RCC 7860 (cell line): ENCODE measurements at regions not wholly inside any gene's neighbourhood (a gene's known extent, or its start where the extent isn't known, plus 50 kb on each side); places are given as distances from the start of the nearest gene placed in this dataset.
A peak's percentile ranks its signal among the peaks of the same experiment; 100 is the strongest.
"Not testable (repeated sequence)": the region's sequence is repeated elsewhere in the genome, so short reads cannot be mapped to it uniquely, and the experiment has no call there.

Experiments
- DNase-seq: peaks from one replicate; pipeline ENCODE4 v3.0.0-alpha.2; 2015; ENCODE audit warnings: low spot score
- FAIRE-seq: peaks from 2 replicates; lab custom pipeline; 2012; peaks lifted over from hg19 to GRCh38; lab: Jason Lieb, UNC

DNA sequence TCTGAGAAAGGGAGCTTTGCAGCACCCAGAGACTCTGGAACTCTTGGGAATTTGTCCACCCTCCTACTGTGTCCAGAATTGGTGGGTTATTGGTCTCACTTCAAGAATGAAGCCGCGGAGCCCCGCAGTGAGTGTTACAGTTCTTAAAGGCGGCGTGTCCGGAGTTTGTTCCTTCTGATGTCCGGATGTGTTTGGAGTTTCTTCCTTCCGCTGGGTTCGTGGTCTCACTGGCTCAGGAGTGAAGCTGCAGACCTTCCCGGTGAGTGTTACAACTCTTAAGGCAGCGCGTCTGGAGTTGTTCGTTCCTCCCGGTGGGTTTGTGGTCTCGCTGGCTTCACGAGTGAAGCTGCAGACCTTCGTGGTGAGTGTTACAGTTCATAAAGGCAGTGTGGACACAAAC is 824.7 kb downstream of the LRRTM4 start:
- FAIRE-seq, DNase-seq: not testable (repeated sequence)

DNA sequence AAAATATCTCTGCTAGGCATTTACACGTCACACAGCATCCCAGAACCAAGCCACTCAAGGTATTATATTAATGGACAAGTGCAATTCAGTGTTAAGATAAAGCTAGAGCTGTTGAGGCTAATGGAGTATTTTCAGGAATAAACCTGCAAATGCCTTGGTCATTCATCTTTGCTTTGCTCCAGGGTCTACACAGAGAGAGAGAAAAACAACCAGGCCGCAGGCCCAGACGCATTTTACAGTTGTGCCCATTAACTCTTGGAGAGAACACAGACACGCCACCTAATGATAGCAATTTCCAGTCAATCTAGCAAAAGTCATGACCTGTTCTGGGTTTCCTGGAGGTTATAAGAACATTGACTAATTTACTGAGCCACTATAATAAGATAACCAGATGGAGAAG is 829.3 kb downstream of the LRRTM4 start:
- no peak for DNase-seq
- FAIRE-seq, result no peak

GRCh38 chr2:76688732-76689131 is 833.4 kb downstream of the LRRTM4 start:
- no peak for FAIRE-seq

GRCh38 chr2:76687923-76688322 is 834.3 kb downstream of the LRRTM4 start:
- FAIRE-seq (no peak), DNase-seq (no peak)

More at GRCh38 chr2:76688732-76689131, 833.4 kb downstream of the LRRTM4 start:
- DNase-seq, result no peak

GRCh38 chr2:76684756-76685155 is 837.4 kb downstream of the LRRTM4 start:
- DNase-seq (no peak), FAIRE-seq (no peak)

DNA sequence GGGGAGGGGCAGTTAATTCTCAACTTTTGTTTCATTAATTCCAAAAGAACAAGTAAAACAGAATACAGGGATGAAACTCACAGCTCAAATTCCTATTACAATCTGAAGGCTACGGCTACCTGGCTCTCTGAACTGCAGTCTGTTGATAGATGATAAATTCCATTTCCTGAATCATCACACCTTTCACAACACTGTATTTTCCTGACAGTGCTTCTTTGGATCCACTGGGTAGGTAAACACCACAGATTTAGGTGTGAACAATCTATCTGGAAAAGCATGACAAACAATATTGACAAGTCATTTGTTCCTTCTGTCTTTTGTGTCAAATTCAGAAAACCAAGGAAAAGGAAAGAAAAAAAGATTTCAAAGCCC is 843.2 kb downstream of the LRRTM4 start:
- FAIRE-seq, result no peak
- DNase-seq, result no peak

DNA sequence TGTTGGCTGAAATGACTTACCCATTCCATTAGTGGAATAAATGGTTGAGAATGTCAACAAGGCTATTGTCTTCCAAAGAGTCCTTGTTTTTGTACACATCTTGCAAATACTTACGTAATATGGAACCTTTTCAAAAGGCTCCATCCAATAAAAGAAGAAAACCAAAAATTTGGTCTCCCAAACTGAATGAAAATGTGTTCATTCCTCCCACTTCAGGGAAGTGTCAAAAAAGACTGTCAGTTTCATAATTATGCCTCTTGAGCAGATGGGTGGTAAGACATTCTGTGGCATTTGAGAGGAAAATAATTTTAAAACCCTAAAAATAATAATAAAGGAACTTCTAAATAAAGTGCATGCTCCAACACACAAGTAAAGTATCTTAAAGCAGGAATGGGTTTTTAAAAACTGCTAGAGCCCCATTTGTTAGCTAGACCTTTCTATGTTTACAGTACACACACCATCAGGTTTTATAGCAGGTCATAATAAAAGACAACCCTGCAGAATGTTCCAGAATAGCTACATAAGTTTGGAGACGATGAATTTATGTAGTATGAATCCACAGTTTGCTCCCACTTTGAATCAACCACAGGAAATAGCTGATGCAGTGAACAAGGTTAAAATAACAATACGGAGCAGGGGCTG is 843.7 kb downstream of the LRRTM4 start:
- no peak for FAIRE-seq
- no peak for DNase-seq

- DNase-seq (no peak), FAIRE-seq (no peak)
These were observed 847.0 kb downstream of the LRRTM4 start for GRCh38 chr2:76675212-76675611.

DNA sequence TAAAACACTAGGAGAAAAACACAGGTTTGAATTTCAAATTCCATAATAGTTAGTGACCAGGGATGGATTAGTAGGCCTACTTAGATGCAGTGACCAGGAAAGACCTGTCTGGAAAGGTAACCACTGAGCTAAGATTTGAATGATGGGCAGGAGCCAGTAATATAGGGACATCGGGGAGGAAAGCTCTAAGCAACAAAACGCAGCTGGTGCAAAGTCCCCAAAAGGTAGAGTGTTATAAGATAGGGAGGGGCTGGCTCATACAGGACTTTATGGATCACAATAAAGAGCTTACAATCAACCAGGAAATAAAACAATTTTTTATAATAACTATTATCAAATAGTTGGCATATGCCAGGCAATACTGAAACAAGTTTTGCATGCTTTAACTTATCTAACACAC is 849.4 kb downstream of the LRRTM4 start:
- DNase-seq (no peak), FAIRE-seq (no peak)

- DNase-seq (no peak), FAIRE-seq (no peak)
These were observed 852.2 kb downstream of the LRRTM4 start for GRCh38 chr2:76669966-76670465.

- DNase-seq (no peak), FAIRE-seq (no peak)
These were observed 853.9 kb downstream of the LRRTM4 start for GRCh38 chr2:76668279-76668678.

DNA sequence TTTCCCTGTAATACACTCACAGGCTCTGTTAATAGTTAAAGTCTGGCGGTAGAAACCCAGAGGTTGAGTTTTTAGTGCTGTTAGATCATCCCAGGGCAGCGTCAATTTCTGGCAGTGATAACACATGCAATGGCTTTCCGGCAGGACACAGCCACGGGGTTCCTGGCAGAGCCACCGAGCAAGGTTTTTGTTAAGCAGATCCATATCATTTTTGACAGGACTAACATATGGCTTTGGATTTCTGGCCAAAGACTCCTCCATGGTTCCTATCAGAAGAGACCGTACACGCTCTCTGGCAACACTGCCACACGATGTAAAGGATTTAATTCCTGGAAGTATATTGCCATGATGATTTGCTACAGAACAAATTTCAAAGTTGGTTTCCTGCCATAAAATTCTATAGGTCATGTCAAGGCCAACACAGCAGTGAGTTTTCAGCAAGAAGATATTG is 854.3 kb downstream of the LRRTM4 start:
- no peak for DNase-seq
- no peak for FAIRE-seq

GRCh38 chr2:76642129-76642528 is 880.0 kb downstream of the LRRTM4 start:
- FAIRE-seq (no peak), DNase-seq (no peak)

DNA sequence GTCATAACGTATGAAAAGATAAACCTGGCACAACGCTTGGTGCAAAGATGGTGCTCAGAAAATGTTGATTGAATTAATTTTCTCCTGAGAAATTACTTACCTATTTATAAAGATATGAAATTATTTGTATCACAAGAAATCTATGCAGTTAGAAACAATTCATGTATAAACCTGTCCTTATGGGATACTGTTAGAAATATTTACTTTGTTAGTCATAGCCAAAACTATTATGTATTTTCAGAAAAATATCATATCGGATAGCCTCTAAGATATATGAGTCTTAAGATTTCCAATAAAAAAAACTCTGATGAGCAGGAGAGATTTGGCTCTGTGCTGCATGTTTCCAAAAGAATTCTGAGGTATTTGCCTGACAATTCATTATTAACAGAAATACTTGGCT is 880.7 kb downstream of the LRRTM4 start:
- FAIRE-seq (no peak), DNase-seq (no peak)

DNA sequence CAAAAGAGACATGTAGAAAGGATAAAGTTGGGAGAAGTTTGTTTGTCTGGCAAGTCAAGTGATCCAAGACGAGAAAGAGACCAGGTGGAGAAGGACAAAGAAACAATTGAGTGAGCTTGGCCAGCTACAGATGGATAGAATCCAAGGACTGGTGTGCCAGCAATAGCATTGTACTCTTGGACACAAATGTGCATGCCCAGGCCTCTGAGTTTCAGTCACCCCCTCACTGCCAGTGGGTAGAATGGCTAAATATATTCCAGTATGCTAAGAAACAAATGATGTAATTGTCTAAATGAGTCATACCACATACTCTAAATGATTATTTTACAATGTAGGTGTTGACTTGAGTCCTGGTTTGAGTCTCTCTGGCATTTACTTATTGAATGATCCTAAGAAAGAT is 881.3 kb downstream of the LRRTM4 start:
- no peak for FAIRE-seq
- no peak for DNase-seq

DNA sequence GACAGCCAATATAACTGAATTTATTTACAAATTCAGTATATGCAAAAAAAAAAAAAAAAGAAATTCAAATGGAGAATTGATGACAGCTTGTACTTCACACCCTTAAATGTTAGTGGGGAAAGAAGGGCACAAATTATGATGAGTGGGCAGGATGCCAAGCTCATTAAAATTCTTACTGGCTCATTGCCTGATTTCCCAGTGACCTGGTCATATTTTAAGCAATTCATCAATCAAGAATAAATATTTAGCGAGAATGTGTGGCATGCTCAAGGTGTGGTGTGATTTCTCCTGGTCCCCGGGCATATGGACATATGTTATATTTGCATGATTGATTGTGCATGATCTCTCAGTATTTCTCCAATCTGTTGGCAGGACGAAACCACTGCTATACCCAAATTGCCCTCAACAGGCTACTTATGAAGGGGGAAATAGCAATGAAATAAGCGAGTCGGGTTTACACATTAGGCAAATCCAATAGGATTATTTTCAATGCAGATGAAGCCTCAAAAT is 883.0 kb downstream of the LRRTM4 start:
- DNase-seq (no peak), FAIRE-seq (no peak)

GRCh38 chr2:76633276-76633921 is 888.8 kb downstream of the LRRTM4 start:
- DNase-seq, result no peak

GRCh38 chr2:76625101-76625500 is 897.1 kb downstream of the LRRTM4 start:
- DNase-seq (no peak), FAIRE-seq (no peak)

More at GRCh38 chr2:76633276-76633921, 888.8 kb downstream of the LRRTM4 start:
- no peak for FAIRE-seq

DNA sequence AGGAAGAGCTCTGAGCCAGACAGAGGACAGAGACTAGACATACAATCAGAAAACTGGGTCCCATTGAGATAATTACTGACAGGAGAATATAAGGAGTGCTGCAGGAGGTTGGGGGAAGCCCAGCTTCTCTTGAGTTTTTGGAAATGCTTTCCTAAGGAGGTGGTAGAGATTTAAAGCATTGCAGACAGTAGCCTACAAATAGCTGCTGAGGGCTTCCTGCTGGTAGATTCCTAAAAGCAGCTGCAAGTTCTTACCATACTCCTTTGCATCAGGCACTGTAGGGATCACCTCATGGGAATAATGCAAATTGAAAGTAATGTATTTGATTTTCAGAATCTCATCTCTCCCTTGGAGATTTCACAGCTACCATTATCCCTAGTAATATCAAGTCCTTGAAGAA is 902.6 kb upstream of the GCFC2 start:
- FAIRE-seq, result no peak
- DNase-seq, result no peak

- DNase-seq, result no peak
- no peak for FAIRE-seq
These were observed 902.0 kb upstream of the GCFC2 start for GRCh38 chr2:76612764-76613163.

- no peak for FAIRE-seq
These were observed 899.7 kb upstream of the GCFC2 start for GRCh38 chr2:76610451-76610850.

GRCh38 chr2:76599732-76600368 is 889.1 kb upstream of the GCFC2 start:
- DNase-seq, result peak; percentile 71
- peak; percentile 60 for FAIRE-seq

More at GRCh38 chr2:76610451-76610850, 899.7 kb upstream of the GCFC2 start:
- DNase-seq, result no peak
